Fibroblast of the aortic adventitia (primary cell): ENCODE measurements at regions not wholly inside any gene's neighbourhood (a gene's known extent, or its start where the extent isn't known, plus 50 kb on each side); places are given as distances from the start of the nearest gene placed in this dataset.

Experiments
- DNase-seq: peaks from one replicate; pipeline ENCODE4 v3.0.0-alpha.2; 2010; ENCODE audit warnings: low read depth
- H3K4me3 ChIP-seq: 2 replicates; pipeline ENCODE4 v1.5.1; 2011; ENCODE audit warnings: low read depth, mild to moderate bottlenecking, control low read depth, low read length, moderate library complexity
- CTCF ChIP-seq: IDR thresholded peaks from 2 replicates; pipeline ENCODE4 v1.5.1; 2011; ENCODE audit warnings: mild to moderate bottlenecking, low read length, control low read depth, inconsistent platforms; ENCODE audit not compliant: insufficient read depth

GRCh38 chr6:159494586-159494972 is 198.5 kb downstream of the SOD2 start:
- no peak overlapping the region for H3K4me3 ChIP-seq
- DNase-seq: no peak

GRCh38 chr6:159493898-159494585 is 199.0 kb downstream of the SOD2 start:
- no peak for TF ChIP-seq CTCF
- no peak overlapping the region for H3K4me3 ChIP-seq
- DNase-seq: peak; percentile 5

More at GRCh38 chr6:159494586-159494972, 198.5 kb downstream of the SOD2 start:
- TF ChIP-seq CTCF: no peak

- no peak for TF ChIP-seq CTCF
- DNase-seq: no peak
- H3K4me3 ChIP-seq: no peak overlapping the region
Measured at GRCh38 chr6:159493231-159493897, 199.7 kb downstream of the SOD2 start.

DNA sequence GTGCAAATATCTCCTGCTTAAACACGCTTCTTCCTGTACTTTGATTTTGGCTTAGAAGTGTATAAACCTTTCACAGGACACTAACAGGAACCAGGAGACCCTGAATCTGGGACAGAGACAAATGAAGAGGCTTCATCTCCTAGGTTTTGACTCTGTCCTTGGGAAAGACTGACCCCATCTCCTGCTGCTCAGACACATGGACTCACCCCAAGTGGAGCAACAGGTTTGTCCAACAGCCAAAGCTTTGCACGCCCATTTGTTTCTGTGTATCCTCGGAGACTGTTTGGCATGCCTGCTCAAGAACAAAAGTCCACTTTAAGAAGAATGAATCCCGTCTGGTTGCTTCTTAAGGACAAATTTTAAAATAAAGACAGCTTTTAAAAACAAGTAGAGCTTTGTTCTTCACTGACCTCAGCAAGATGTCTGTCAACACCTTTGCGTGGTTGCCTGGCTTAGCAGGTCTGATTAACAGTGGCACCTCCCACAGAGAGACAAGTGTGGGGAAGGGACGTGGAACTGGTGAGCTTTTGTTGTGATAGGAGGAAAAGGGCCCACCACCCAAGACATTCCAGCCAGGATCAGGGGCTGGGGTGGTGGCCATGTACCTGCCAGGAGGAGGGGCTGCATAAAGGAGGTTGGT is 202.6 kb downstream of the SOD2 start:
- no peak overlapping the region for H3K4me3 ChIP-seq
- no peak for DNase-seq
- TF ChIP-seq CTCF: no peak

DNA sequence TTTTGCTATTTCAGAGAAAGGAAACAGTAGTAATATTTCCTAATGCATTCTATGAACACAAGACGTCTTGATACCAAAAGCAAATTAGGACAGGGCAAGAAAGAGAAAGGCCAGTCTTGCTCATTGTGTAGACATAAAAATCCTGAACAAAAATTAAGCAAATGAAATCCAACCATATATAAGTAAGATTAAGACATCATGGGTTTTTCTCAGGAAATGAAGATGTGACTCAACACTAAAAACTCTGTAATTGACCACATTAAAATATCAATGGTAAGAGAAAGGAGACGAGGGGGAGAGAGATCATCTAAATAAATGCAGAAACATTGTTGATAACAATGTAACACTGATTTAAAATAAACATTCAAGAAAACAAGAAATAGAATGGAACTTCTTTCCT is 205.4 kb downstream of the SOD2 start:
- no peak for DNase-seq
- H3K4me3 ChIP-seq: no peak overlapping the region
- no peak for TF ChIP-seq CTCF

- TF ChIP-seq CTCF: no peak
- DNase-seq: no peak
- H3K4me3 ChIP-seq: no peak overlapping the region
Measured at GRCh38 chr6:159483259-159483658, 209.8 kb downstream of the SOD2 start.
